Femur (tissue), 1 donor: ENCODE measurements at regions not wholly inside any gene's neighbourhood (a gene's known extent, or its start where the extent isn't known, plus 50 kb on each side); places are given as distances from the start of the nearest gene placed in this dataset.
"Not testable (repeated sequence)": the region's sequence is repeated elsewhere in the genome, so short reads cannot be mapped to it uniquely, and the experiment has no call there.

ENCODE experiments used
- DNase-seq: peaks from one replicate; pipeline ENCODE4 v3.0.0-alpha.2; 2017

GRCh38 chr21:14677013-14677412 is 130.9 kb upstream of the SAMSN1 start:
- no peak for DNase-seq

GRCh38 chr21:14675774-14676530 is 129.8 kb upstream of the SAMSN1 start:
- no peak for DNase-seq

- no peak for DNase-seq
Observed at GRCh38 chr21:14673649-14674048, 127.5 kb upstream of the SAMSN1 start.

GRCh38 chr21:14672466-14672865 is 126.4 kb upstream of the SAMSN1 start:
- DNase-seq, result no peak

GRCh38 chr21:14670409-14670808 is 124.3 kb upstream of the SAMSN1 start:
- no peak for DNase-seq

- not testable (repeated sequence) for DNase-seq
Observed at GRCh38 chr21:14669092-14669491, 123.0 kb upstream of the SAMSN1 start.

GRCh38 chr21:14657241-14658008 is 111.3 kb upstream of the SAMSN1 start:
- DNase-seq, result no peak

GRCh38 chr21:14646893-14647292 is 100.8 kb upstream of the SAMSN1 start:
- DNase-seq, result no peak

GRCh38 chr21:14645702-14646101 is 99.6 kb upstream of the SAMSN1 start:
- DNase-seq, result no peak

GRCh38 chr21:14632359-14632758 is 86.2 kb upstream of the SAMSN1 start:
- DNase-seq, result no peak

GRCh38 chr21:14630556-14631069 is 84.5 kb upstream of the SAMSN1 start:
- no peak for DNase-seq

- DNase-seq, result no peak
Observed at GRCh38 chr21:14629461-14629860, 83.3 kb upstream of the SAMSN1 start.

GRCh38 chr21:14623079-14623478 is 77.0 kb upstream of the SAMSN1 start:
- DNase-seq, result not testable (repeated sequence)

GRCh38 chr21:14620152-14620551 is 74.0 kb upstream of the SAMSN1 start:
- no peak for DNase-seq

- no peak for DNase-seq
Observed at GRCh38 chr21:14617871-14618270, 71.8 kb upstream of the SAMSN1 start.

GRCh38 chr21:14617040-14617393 is 70.9 kb upstream of the SAMSN1 start:
- DNase-seq, result no peak

GRCh38 chr21:14616380-14617039 is 70.4 kb upstream of the SAMSN1 start:
- DNase-seq, result no peak

- no peak for DNase-seq
Observed at GRCh38 chr21:14615359-14615974, 69.4 kb upstream of the SAMSN1 start.

- no peak for DNase-seq
Observed at GRCh38 chr21:14614287-14614686, 68.2 kb upstream of the SAMSN1 start.

GRCh38 chr21:14613486-14614224 is 67.5 kb upstream of the SAMSN1 start:
- no peak for DNase-seq

- DNase-seq, result not testable (repeated sequence)
Observed at GRCh38 chr21:14610119-14610518, 64.0 kb upstream of the SAMSN1 start.

- no peak for DNase-seq
Observed at GRCh38 chr21:14609274-14609673, 63.2 kb upstream of the SAMSN1 start.
